ENCODE measurements at regions not wholly inside any gene's neighbourhood (a gene's known extent, or its start where the extent isn't known, plus 50 kb on each side); places are given as distances from the start of the nearest gene placed in this dataset.
"Not testable (repeated sequence)": the region's sequence is repeated elsewhere in the genome, so short reads cannot be mapped to it uniquely, and the experiment has no call there.

- DNase-seq: no peak
Measured at GRCh38 chr14:43140453-43140852, 1366.6 kb downstream of the FSCB start.

- no peak for DNase-seq
Measured at GRCh38 chr14:43135877-43136411, 1371.1 kb downstream of the FSCB start.

- DNase-seq: no peak
Measured at GRCh38 chr14:43132441-43132840, 1374.6 kb downstream of the FSCB start.

GRCh38 chr14:43128429-43128828 is 1378.7 kb downstream of the FSCB start:
- not testable (repeated sequence) for DNase-seq

- not testable (repeated sequence) for DNase-seq
Measured at GRCh38 chr14:43127874-43128273, 1379.2 kb downstream of the FSCB start.

- no peak for DNase-seq
Measured at GRCh38 chr14:43123544-43123943, 1383.5 kb downstream of the FSCB start.

GRCh38 chr14:43119672-43120071 is 1387.4 kb downstream of the FSCB start:
- DNase-seq: no peak

GRCh38 chr14:43116341-43116740 is 1390.7 kb downstream of the FSCB start:
- DNase-seq: no peak

GRCh38 chr14:43105305-43105704 is 1401.8 kb downstream of the FSCB start:
- no peak for DNase-seq

GRCh38 chr14:43090380-43090779 is 1416.7 kb downstream of the FSCB start:
- no peak for DNase-seq

GRCh38 chr14:43087666-43088065 is 1419.4 kb downstream of the FSCB start:
- DNase-seq: no peak

GRCh38 chr14:43085819-43086218 is 1421.3 kb downstream of the FSCB start:
- no peak for DNase-seq

GRCh38 chr14:43067372-43067771 is 1439.7 kb downstream of the FSCB start:
- not testable (repeated sequence) for DNase-seq

- DNase-seq: no peak
Measured at GRCh38 chr14:43056106-43056505, 1449.4 kb downstream of the LRFN5 start.

GRCh38 chr14:43052897-43053296 is 1446.2 kb downstream of the LRFN5 start:
- DNase-seq: no peak

- DNase-seq: no peak
Measured at GRCh38 chr14:43043850-43044249, 1437.2 kb downstream of the LRFN5 start.

- no peak for DNase-seq
Measured at GRCh38 chr14:43042408-43042807, 1435.7 kb downstream of the LRFN5 start.

GRCh38 chr14:43041976-43042375 is 1435.3 kb downstream of the LRFN5 start:
- no peak for DNase-seq

GRCh38 chr14:43041207-43041606 is 1434.5 kb downstream of the LRFN5 start:
- no peak for DNase-seq

- DNase-seq: no peak
Measured at GRCh38 chr14:43039881-43040280, 1433.2 kb downstream of the LRFN5 start.

GRCh38 chr14:43031598-43031997 is 1424.9 kb downstream of the LRFN5 start:
- no peak for DNase-seq

- DNase-seq: no peak
Measured at GRCh38 chr14:43022094-43022800, 1415.6 kb downstream of the LRFN5 start.

- DNase-seq: no peak
Measured at GRCh38 chr14:43019826-43020225, 1413.2 kb downstream of the LRFN5 start.

- no peak for DNase-seq
Measured at GRCh38 chr14:43014338-43014737, 1407.7 kb downstream of the LRFN5 start.

- DNase-seq: no peak
Measured at GRCh38 chr14:43012817-43013216, 1406.1 kb downstream of the LRFN5 start.
